Fibroblast of peridontal ligament (primary cell): ENCODE measurements at regions not wholly inside any gene's neighbourhood (a gene's known extent, or its start where the extent isn't known, plus 50 kb on each side); places are given as distances from the start of the nearest gene placed in this dataset.

Experiments used
- DNase-seq: peaks from one replicate; pipeline ENCODE4 v3.0.0-alpha.2; 2010; ENCODE audit errors: extremely low read depth

DNA sequence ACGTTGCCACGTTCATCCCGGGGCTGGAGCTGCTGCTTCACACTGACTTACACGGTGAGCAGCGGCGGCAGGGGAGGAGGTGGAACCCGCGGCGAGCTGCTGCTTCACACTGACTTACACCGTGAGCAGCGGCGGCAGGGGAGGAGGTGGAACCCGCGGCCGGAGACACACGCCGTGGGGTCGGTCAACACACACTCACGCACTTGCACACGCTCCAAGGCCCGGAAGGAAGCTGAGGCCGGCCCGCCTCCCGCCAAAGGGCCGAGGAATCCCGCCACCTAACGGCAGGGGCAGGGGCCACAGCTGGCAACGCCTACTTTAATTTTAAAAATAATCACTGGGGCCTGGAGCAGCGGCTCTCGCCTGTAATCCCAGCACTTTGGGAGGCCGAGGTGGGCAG lies 94.4 kb upstream of the FOXC1 start:
- DNase-seq = no peak

DNA sequence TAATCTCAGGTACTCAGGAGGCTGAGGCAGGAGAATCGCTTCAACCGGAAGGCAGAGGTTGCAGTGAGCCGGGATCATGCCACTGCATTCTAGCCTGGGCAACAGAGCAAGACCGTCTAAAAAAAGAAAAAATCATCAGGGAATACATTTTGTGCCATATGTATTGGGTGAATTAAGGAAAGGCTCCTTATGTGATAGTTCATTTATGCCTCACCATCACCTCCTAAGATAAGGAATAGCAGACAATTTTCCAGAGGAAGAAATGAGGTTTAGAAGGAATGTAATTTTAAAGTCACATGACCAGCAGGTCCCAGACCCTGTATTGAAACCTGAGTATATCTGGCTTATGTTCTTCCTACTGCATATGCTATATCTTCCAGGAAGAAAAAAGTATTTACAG lies 93.9 kb upstream of the FOXC1 start:
- no peak for DNase-seq

DNA sequence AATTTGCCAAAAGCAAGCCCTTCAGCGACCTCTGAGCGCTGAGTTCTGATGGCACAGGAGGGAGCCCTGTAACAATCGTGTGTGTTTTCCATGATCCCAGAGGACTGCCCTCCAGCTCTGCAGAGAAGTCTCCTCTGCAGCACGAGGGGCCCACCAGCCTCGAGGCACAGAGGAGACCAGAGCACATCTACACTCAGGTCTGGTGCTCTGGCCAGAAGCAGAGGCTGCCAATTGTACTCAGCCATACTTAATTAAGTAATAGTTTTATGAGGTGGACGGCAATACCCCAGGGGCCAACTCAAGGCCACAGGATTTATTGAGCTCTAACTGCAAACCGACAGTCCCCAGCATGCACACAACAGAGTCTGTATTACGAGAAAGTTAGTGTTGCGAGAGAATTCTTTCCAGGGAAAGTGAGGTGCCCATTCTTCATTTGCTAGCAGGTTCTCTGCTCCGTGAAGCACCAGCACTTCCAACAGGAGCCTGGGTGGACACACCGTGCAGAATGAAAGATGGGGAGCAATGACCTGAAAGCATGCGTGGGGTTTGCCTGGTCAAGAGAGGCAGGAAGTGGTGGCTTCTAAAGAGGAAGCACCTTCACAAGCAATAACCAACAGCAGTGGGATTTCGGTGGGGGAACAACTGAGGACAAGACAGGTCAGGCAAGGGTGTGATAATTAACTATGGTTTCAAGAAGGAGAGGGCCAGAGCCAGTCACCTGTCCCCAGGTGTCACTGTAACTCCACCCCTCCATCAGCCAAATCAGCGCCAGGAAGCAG lies 92.8 kb upstream of the FOXC1 start:
- no peak for DNase-seq

DNA sequence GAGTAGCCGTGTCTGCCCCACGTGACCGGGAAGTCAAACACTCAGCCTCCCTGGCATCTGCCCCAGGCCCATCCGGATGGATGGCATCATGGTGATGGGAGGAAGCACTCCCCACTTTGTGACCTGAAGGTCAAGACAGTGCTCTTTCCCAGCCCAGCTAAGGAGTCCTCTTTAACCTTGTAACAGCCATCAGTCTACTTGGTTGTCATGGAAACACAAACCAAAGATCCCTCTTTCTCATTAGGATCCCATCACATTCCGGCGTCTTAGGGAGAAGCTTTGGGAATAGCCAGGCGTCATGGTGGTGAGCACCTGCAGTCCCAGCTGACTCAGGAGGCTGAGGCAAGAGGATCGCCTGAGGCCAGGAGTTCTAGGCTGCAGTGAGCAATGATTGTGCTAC lies 90.9 kb upstream of the FOXC1 start:
- no peak for DNase-seq

DNA sequence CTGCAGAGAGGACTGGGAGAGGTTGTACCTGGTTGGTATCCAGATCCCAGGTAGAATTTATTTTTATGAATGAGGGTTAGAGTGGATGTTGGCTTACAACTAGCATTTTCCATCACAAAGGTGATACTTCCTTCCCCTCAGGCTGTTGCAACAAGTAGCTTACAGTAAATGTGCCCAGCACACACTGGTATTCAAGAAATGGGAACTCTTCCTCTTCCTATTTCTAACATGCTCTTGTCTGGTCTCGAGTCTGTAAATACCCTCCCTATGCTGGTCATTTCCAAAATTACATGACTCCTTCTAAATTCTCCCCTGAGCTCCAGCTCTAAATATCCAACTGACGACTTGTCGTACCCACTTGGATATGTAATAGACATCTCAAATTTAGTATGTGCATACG lies 90.1 kb upstream of the FOXC1 start:
- DNase-seq = no peak

DNA sequence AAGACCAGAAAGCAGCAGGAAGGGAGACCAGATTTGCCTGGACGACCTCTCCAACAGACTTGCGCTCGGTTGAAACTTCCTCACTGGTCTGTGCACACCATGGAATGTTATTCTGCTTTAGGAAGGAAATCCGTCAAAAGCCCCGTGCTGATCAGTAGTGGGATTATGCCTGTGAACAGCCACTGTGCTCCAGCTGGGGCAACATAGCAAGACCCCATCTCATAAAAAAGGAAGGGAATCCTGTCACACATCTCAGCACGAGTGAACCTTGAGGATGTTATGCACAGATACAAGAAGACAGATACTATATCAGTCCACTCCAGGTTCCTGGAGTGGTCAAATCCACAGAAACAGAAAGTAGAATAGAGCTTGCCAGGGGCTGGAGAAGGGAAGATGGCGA lies 86.9 kb upstream of the FOXC1 start:
- DNase-seq = no peak

DNA sequence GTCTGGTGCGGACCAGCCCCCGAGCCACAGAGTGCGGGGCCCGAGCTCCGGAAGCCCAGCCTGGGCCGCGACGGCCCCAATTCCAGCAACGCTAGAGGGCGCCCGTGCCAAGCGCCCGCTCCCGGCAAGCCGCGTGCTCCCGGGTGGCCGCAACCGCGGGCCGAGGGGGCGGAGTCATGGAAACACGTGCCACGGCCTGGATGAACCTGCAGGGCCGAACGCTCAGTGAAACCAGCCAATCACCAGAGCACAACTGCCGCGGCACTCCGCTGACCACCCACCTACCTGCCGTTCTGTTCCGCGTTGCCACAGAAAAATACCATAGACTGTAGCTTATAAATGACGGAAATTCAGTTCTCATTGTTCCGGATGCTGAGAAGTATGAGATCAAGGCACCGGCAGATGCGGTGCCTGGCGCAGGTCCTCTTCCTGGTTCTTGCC lies 85.7 kb upstream of the FOXC1 start:
- DNase-seq = peak; percentile 36

DNA sequence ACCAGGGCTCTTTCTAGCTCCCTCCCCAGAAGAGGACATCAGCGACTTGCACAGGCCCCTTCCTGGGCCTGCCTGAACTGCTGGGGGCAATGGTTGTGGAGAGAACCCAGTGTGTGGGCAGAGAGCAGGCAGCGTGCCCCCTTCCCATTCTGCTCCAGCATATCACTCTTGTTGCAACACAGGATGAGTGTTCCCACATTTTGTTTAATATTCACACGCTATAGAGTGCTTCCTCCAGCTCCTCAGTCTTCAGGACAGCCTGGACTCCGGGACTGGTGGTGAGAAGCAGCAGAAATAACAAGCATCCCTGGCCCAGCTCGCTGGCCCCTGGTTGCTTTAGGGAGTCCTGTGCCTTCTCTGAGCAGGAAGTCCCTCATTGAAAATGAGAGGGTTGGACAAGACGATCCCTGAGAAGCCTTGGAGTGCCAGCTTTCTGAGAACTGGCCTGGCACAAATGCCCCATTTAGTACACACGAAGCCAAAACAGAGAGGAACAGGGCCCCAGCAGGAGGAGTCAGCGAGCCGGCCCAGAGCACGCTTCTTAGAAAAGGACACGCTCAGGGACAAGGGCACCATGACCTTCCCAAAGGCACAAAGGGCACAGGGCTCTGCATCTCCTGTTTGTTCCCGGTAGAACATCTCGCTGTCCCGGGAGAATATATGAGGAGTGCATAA lies 84.2 kb upstream of the FOXC1 start:
- no peak for DNase-seq

DNA sequence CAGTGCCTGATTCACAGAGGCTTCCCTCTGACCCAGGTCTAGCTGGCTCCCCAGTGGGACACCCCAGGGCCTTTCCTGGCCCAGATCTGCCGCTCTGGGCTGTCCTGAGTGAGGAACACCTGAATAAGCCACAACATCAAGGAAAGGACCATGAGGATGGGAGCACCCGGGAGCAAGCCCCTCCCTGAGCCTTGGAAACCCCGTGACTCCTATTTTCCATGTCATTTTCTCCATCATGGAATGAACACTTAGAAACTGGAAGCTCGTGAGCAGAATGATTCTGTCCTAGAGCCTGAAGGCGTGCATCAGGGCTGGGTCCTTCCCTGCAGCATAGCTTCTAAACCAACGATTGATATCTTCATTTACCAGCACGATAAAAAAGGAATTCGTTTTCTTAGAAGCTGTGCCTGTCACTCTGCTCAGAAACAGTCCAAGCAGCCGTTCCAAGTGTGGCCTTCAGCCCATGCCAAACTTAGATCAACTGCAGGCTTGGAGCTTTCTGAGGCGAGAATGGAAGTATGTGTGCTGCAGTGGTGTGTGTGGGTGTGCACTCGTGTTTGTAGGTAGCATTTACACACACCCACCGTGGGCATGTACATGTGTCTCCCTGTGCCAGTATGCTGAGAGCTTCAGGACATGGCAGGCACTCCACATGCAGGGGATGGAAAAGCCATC lies 83.2 kb upstream of the FOXC1 start:
- peak; percentile 30 for DNase-seq

DNA sequence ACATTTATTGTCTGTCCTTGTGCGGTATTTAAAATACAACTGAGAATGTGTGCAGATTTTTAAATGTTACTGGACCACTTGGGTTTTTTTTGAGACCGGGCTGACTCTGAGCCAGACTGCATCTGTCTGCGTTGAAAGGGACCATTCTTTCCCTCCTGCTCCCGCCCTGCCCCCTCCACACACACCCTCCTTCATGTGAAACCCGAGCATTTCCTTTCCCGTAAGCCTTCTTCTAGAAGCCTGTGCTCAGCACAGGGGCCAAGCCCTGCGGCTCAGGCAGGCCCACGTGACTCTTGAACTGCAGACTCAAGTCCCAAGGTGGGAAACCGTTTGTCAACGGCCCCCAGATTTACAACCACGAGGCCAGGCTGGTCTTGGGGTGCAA lies 82.7 kb upstream of the FOXC1 start:
- peak; percentile 51 for DNase-seq

DNA sequence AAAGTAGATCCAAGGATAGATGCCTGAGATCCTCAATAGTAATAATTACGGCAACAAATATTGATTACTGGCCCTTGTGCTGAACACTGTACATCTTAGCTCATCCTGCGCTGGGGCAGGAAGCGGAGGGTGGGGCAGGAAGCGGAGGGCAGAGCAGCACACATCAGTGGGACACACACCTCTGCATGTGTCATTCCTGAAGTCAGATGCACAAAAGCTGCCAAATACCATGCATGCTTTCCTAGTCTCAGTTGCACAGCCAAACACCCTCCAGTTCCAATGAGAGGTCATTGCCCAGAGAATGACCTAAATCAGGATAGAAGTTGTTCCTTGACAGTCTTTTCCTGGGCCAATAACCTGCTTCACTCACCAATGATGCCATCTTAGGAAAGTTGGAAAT lies 74.4 kb upstream of the FOXC1 start:
- DNase-seq = no peak

DNA sequence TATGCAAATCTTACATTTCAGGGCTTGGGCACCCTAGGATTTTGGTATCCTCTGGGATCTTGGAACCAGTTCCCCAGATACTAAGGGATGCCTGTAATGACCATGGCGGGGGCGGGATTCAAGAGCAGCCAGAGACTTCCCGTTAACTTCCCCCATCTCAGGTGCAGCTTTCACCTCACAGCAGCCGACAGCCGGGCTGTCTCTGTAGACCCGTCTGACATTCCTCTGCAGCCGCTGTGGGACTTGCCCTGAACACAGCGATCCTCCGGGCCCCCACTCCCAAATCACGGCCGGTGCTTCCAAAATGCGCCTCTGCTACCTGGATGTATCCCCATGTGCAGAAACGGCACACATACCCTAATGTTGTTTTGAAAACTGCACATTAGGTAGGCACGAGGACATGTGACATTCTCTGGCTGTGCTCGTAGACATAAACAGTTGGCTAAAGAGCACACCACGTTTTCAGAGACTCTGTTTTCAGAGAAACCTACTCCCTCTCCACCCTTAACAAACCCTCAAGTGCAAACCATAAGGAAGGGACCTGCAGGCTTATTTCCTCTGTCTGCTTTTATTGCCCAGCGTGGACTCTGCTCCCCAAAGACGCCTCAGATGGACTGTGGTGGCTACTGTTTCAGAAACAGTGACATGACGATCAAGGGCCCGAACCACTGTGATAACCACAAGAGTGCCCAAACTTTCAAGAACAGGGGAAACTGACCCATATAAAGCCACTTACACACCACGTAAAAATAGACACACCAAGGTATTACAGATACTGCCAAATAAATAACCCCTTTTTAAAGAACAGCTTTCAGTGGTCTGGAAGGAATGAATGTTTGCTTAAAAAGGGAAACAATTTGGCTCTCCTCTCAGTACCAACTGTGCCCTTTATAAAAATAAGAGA lies 72.9 kb upstream of the FOXC1 start:
- no peak for DNase-seq

DNA sequence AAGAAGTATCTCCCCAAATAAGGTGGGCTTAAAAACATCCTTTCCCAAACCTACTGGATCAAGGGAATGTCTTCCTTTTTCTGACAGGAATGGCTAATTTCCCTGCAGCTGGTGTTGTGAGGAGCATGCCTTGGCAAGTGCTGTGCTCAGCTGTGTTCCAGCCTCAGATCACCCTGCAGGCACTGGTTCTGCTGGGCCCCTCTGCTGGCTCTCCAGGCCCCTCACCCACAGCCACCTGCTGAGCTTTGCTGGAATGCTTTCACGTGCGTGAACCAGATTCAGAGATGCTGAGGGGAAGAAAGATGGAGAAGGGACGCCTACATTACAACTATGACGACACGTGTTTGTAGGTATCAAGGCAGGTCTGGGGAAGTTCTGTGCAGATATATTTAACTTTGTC lies 71.3 kb upstream of the FOXC1 start:
- DNase-seq = no peak

DNA sequence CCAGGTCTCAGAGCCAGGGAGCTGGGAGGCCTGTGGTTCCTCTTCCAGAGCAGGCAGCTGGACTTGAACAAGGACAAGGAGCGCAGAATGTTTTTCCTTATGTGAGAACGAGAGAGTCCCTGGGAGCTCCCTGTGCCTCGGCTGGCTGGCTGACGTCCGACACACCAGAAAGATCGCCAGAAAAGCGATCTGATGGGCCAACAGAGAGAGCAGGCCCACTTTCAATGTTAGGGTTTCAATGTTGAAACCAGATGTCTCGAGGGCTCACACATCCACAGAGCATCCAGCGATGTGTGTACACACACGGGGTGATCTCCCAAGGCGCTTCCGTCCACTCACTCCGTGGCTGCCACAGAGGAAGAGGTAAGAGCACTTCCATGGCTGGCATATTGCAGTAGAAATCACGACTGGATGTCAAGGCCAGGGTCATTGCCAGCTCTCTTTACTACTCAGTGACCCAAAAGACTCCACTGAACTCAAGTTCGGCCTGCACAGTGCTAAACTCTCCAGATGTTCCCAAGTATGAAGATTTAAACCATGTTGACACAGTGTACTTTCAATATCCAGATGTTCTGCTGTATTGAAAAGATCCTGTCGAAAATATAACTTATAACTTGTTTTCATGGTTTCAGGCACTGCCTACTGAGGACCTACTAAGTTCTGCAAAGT lies 70.8 kb upstream of the FOXC1 start:
- no peak for DNase-seq

DNA sequence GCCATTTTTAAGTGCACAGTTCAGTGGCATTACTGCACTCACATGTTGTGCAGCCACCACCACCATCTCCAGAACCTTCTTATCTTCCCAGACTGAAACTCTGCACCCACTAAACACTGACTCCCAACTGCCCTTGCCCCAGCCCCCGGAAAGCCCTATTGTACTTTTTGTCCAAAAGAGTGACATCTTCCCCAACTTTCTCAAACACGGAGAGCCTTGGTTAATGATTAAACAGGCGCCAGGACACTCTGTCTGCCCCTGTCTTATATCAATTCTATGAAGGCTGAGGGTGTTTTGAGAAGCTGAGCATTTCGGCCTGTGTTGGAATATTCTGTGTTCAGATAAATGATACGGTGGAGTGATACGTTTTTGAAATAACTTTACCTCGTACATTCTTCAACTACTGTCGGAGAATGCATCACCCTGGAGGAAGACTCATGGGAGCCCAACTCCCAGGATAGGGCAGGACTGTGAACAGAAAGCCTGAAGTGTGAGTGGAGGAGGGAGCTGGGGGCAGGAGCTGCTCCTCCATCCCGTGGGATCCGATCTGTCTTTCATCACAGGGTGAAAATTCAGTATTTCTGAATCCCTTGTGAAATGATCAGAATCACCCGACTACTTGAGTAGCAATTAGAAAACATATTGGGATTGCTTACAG lies 68.7 kb upstream of the FOXC1 start:
- no peak for DNase-seq

DNA sequence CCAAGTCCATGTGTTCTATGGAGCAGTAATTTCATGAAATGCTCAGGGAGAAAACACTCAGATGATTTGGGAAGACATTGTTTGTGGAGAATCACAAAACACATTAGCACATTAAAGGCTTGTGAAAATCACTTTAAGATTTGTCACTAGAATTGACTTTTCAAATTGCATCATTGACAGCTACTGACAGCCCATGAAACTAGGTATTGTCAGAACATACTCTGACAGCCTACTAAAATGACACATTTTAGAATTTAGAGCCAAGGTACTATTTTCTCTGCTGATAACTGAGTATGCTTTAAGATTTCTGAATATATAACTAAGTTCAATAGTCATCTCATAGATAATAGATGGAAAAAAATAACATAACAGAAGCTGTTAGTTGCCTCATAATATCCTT lies 67.4 kb upstream of the FOXC1 start:
- no peak for DNase-seq

DNA sequence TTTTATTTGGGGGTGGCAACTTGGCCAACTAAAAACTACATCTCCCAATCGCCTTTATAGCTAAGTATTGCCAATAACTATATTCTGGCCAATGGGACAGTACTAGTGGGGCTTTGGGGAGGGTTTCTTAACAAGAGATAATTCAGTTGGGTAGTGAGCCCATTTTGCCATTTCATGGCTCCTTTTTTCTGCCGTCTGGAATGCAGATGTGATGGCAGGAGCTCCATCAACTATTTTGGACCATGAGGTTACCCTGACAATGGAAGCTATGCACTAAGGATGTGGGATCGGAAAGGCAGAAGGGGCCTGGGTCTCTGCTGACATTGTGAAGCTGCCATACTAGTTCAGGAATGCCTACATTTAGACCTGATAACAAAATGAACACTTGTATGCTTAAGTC lies 67.0 kb upstream of the FOXC1 start:
- DNase-seq = no peak

DNA sequence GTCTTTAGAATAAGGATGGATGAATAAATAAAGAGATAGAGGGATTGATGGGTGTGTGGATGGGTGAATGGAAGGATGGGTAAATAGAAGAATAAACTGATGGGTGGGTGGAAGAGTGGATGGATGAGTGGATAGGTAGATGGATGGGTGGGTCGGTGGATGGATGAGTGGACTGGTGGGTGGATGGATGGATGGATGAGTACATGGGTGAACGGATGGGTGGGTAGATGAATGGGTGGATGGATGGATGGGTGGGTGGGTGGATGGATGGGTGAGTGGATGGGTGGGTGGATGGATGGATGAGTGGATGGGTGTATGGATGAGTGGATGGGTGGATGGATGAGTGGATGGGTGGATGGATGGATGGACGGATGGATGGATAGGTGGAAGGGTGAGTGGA lies 65.7 kb upstream of the FOXC1 start:
- no peak for DNase-seq

DNA sequence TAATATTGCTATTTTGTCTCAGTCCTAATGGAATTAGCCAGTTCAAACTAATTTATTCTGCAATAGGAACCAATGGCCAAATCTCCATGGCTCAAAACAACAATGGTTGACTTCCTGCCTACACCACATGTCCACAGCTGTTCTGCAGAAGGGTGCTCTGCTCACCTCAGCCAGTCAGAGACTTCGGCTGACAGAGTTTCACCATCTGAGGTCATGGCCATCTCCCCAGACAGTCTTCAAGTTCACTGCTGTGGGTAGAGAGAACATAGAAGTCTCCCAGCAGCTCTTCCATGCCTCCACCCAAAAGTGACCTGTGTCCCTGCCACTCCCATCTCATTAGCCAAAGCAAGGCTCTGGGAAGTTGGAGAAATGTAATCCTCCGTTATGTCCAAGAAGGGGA lies 65.1 kb upstream of the FOXC1 start:
- DNase-seq = no peak

DNA sequence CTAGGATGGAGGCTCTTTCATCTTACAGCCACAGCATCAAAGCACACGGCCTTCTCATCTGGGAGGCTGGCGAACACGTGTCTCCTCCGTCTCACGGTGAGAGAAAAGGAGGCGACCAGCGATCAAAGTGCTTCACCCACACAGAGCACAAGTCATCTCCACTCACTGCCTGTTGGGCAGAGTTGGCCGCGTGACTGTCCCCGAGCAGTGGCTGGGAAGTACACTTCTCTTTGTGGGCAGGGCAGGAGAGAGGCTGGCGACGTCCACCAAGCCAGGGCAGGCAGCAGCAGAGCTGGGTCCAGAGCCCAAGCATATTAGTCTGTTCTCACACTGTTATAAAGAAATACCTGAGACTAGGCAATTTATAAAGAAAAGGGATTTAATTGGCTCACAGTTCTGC lies 64.1 kb upstream of the FOXC1 start:
- DNase-seq = no peak

DNA sequence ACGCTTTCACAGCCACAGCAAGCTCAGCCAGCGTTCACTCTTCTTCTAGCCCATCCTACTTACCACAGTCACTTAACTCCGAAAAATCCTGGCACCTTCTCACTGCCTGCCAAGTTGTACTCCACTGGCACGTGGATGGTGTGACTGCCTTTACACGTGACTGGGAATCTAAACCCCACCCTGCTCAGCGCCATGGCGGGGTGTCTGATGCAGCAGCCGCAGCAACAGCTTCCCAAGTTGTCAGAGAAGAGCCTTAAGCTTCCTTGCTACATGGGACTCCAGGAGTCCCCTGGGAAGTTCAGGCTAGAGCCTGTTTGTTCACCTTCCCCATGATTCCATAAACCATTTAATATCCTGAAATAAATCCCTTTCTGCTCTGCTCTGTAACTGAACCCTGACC lies 61.9 kb upstream of the FOXC1 start:
- DNase-seq = no peak
